Liver (tissue), 8 donors: ENCODE measurements at regions not wholly inside any gene's neighbourhood (a gene's known extent, or its start where the extent isn't known, plus 50 kb on each side); places are given as distances from the start of the nearest gene placed in this dataset. TPM values are rescaled to one million over a fixed set of nuclear protein-coding genes. Genes with fewer than 3 reads are reported as not detected.

ENCODE experiments used
- DNase-seq: peaks from one replicate; pipeline ENCODE4 v3.0.0-alpha.2; 2017; ENCODE audit warnings: low spot score
- H3K27ac ChIP-seq, 2 donors: one replicate each; pipeline ENCODE4 v1.7.0; 2013; ENCODE audit warnings: inconsistent platforms in 2 of 2, low read length in 2 of 2, control low read depth in 1 of 2, low read depth in 1 of 2, mild to moderate bottlenecking in 1 of 2
- H3K27me3 ChIP-seq, 4 donors: one replicate each; pipeline versions ENCODE4 v1.6.1 to v1.7.0; 2013; ENCODE audit warnings: low read length in 3 of 4, inconsistent platforms in 1 of 4, mild to moderate bottlenecking in 1 of 4, moderate library complexity in 1 of 4; ENCODE audit not compliant: control insufficient read depth in 4 of 4, insufficient read depth in 4 of 4
- H3K36me3 ChIP-seq, 4 donors: one replicate each; pipeline versions ENCODE4 v1.6.1 to v1.7.0; 2013; ENCODE audit warnings: low read length in 3 of 4, mild to moderate bottlenecking in 3 of 4, low read depth in 1 of 4, moderate library complexity in 1 of 4; ENCODE audit not compliant: control insufficient read depth in 4 of 4, insufficient read depth in 3 of 4
- H3K4me1 ChIP-seq, 4 donors: one replicate each; pipeline versions ENCODE4 v1.6.1 to v1.7.0; 2013; ENCODE audit warnings: low read length in 3 of 4, mild to moderate bottlenecking in 3 of 4, moderate library complexity in 1 of 4; ENCODE audit not compliant: control insufficient read depth in 4 of 4, insufficient read depth in 4 of 4
- H3K4me3 ChIP-seq, 3 donors: one replicate each; pipeline versions ENCODE4 v1.6.1 to v1.7.0; 2013; ENCODE audit warnings: low read length in 3 of 3, control low read depth in 1 of 3, low read depth in 1 of 3, mild to moderate bottlenecking in 1 of 3
- H3K9ac ChIP-seq, 2 donors: one replicate each; pipeline ENCODE4 v1.7.0; 2013; ENCODE audit warnings: low read length in 2 of 2, mild to moderate bottlenecking in 2 of 2, moderate library complexity in 2 of 2, control low read depth in 1 of 2, low read depth in 1 of 2
- H3K9me3 ChIP-seq, 4 donors: one replicate each; pipeline versions ENCODE4 v1.6.1 to v1.7.0; 2013; ENCODE audit warnings: low read length in 3 of 4; ENCODE audit not compliant: control insufficient read depth in 4 of 4
- EGR1 ChIP-seq, 2 donors: IDR thresholded peaks; 2 replicates each; pipeline ENCODE4 v1.6.1; 2016 to 2018; ENCODE audit warnings: antibody characterized with exemption in 2 of 2, low read depth in 2 of 2
- FOXA1 ChIP-seq: IDR thresholded peaks from 2 replicates; pipeline ENCODE4 v1.6.1; 2016; ENCODE audit warnings: antibody characterized with exemption
- FOXA2 ChIP-seq: IDR thresholded peaks from 2 replicates; pipeline ENCODE4 v1.6.1; 2016; ENCODE audit warnings: antibody characterized with exemption
- GABPA ChIP-seq, 2 donors: IDR thresholded peaks in 1 of 2; conservative IDR thresholded peaks in 1 of 2; 2 replicates each; pipeline ENCODE4 v1.6.1; 2016; ENCODE audit warnings: antibody characterized with exemption in 2 of 2, mild to moderate bottlenecking in 1 of 2, moderate library complexity in 1 of 2
- HNF4A ChIP-seq, 2 donors: conservative IDR thresholded peaks; 2 replicates each; pipeline ENCODE4 v1.6.1; 2016; ENCODE audit warnings: antibody characterized with exemption in 2 of 2, mild to moderate bottlenecking in 2 of 2
- JUND ChIP-seq, 2 donors: IDR thresholded peaks; 2 replicates each; pipeline ENCODE4 v1.6.1; 2016; ENCODE audit warnings: antibody characterized with exemption in 2 of 2
- REST ChIP-seq: IDR thresholded peaks from 2 replicates; pipeline ENCODE4 v1.6.1; 2016; ENCODE audit warnings: antibody characterized with exemption, mild to moderate bottlenecking
- RXRA ChIP-seq, 2 donors: IDR thresholded peaks; 2 replicates each; pipeline ENCODE4 v1.6.1; 2017 to 2018; ENCODE audit warnings: antibody characterized with exemption in 2 of 2, mild to moderate bottlenecking in 1 of 2
- YY1 ChIP-seq: IDR thresholded peaks from 2 replicates; pipeline ENCODE4 v1.6.1; 2016; ENCODE audit warnings: antibody characterized with exemption, mild to moderate bottlenecking
- WGBS: extraction: QIAGEN DNeasy Blood & Tissue Kit; methylation state at CpG from one replicate; pipeline ENCODE4 v1.1.7; 2013; 5-methylcytosine and 5-hydroxymethylcytosine counted together
- small RNA-seq: library from RNA; depleted of rRNA; stranded (forward); fragments of <200 nt; gene quantifications from one replicate; pipeline ENCODE3, GENCODE V24; 2014
- donor health status: healthy.
- donor health status: healthy.
- donor health status: healthy.
- donor health status: healthy.

GRCh38 chr2:180058993-180059392, 51.9 kb upstream of the CWC22 start:
- H3K9me3 ChIP-seq: no peaks in the 10 kb centered on the region
- H3K4me3 ChIP-seq: no peak overlapping the region
- H3K27ac ChIP-seq: no peak overlapping the region
- H3K27me3 ChIP-seq: no peaks in the 10 kb centered on the region
- H3K36me3 ChIP-seq: no peaks in the 10 kb centered on the region
- 88% methylated on average over 4 of the region's 4 CpGs for WGBS
- DNase-seq: no peak
- no peaks in the 10 kb centered on the region for H3K4me1 ChIP-seq
- no peak overlapping the region for H3K9ac ChIP-seq
- TF ChIP-seq RXRA (IDR thresholded peaks at IDR 0.05) (no peak), REST (no peak), YY1 (no peak), EGR1 (IDR thresholded peaks at IDR 0.05; ENCODE audit: low read depth in 2 of 2) (no peak), JUND (IDR thresholded peaks at IDR 0.05) (no peak), FOXA2 (no peak), HNF4A (conservative IDR thresholded peaks at IDR 0.05) (no peak)

- H3K36me3 ChIP-seq: no peaks in the 10 kb centered on the region
- H3K9me3 ChIP-seq: no peaks in the 10 kb centered on the region
- H3K9ac ChIP-seq: no peak overlapping the region
- H3K4me3 ChIP-seq: no peak overlapping the region
- no peak overlapping the region for H3K27ac ChIP-seq
- no peak for DNase-seq
- WGBS: 68% methylated on average over 10 of the region's 10 CpGs
- H3K27me3 ChIP-seq: no peaks in the 10 kb centered on the region
- no peaks in the 10 kb centered on the region for H3K4me1 ChIP-seq
- no peak for TF ChIP-seq HNF4A (conservative IDR thresholded peaks at IDR 0.05)
- TF ChIP-seq FOXA2: no peak
- no peak for TF ChIP-seq FOXA1
- TF ChIP-seq GABPA (IDR thresholded peaks at IDR 0.05 in 1 of 2, conservative IDR thresholded peaks at IDR 0.05 in 1 of 2): no peak
These were observed 50.8 kb upstream of the CWC22 start for GRCh38 chr2:180057706-180058412.

Small RNA genes in the stretch of these regions (small RNA-seq; reads per million reads assigned to genes)
- gene AC012669.1: not detected
